GM10248 (cell line): ENCODE measurements at regions not wholly inside any gene's neighbourhood (a gene's known extent, or its start where the extent isn't known, plus 50 kb on each side); places are given as distances from the start of the nearest gene placed in this dataset.
A peak's percentile ranks its signal among the peaks of the same experiment; 100 is the strongest.

Experiments
- CTCF ChIA-PET: fragments of 300-600 bp; sonication (Branson Sonifier 250); formaldehyde crosslinking; extraction: SDS; loops from one replicate; lab custom pipeline; 2021; ENCODE audit warnings: antibody characterized with exemption; lab: Yijun Ruan, JAX
- POLR2A ChIA-PET: fragments of 350-650 bp; sonication (Branson Sonifier 250); formaldehyde crosslinking; extraction: SDS; loops from one replicate; lab custom pipeline; 2020; ENCODE audit warnings: antibody characterized with exemption; lab: Yijun Ruan, JAX
- DNase-seq: peaks from one replicate; pipeline ENCODE4 v3.0.0; 2012; ENCODE audit errors: extremely low spot score
- CTCF ChIP-seq: IDR thresholded peaks from 2 replicates; pipeline ENCODE4 v1.5.1; 2012; ENCODE audit warnings: mild to moderate bottlenecking, low read depth; ENCODE audit errors: extremely low read depth, missing control alignments, control extremely low read depth

- peak; percentile 87 for TF ChIP-seq CTCF
- POLR2A ChIA-PET, result no interaction called here
- CTCF ChIA-PET, result interaction anchor here (0.8 to 10.4 kb wide), 53 partner anchors 12 to 973 kb away, joined by 3 to 131 read pairs (median 5); partner anchors contain the start of genes AFF1, C4orf36, PTPN13 and SLC10A6
- peak; percentile 32 for DNase-seq
These were observed 95.9 kb upstream of the PTPN13 start for GRCh38 chr4:86497980-86498862.

- TF ChIP-seq CTCF, result no peak
- DNase-seq, result no peak
- ChIA-PET CTCF (interaction anchor here (0.8 to 10.4 kb wide), 52 partner anchors 11 to 973 kb away, joined by 3 to 131 read pairs (median 5); partner anchors contain the start of genes AFF1, C4orf36, PTPN13 and SLC10A6), POLR2A (no interaction called here)
These were observed 95.3 kb upstream of the PTPN13 start for GRCh38 chr4:86498863-86499166.

- ChIA-PET CTCF (interaction anchor here (0.5 to 10.4 kb wide), 10 partner anchors 9 to 403 kb away, joined by 3 to 131 read pairs (median 29); partner anchors contain the start of genes C4orf36 and PTPN13), POLR2A (no interaction called here)
- DNase-seq, result no peak
- TF ChIP-seq CTCF, result no peak
These were observed 93.6 kb upstream of the PTPN13 start for GRCh38 chr4:86500527-86500926.

GRCh38 chr4:86502081-86502480 is 92.0 kb upstream of the PTPN13 start:
- no peak for DNase-seq
- CTCF ChIA-PET, result interaction anchor here (0.6 to 10.4 kb wide), 3 partner anchors 12 to 389 kb away, joined by 3 to 131 read pairs (median 112); partner anchors contain the start of gene C4orf36
- POLR2A ChIA-PET, result no interaction called here
- TF ChIP-seq CTCF, result no peak

- no peak for DNase-seq
- POLR2A ChIA-PET, result no interaction called here
- CTCF ChIA-PET, result interaction anchor here (2.0 to 11.1 kb wide), 2 partner anchors 9 to 381 kb away, joined by 5 to 109 read pairs; no protein-coding TSS in a partner anchor
- no peak for TF ChIP-seq CTCF
These were observed 87.5 kb upstream of the PTPN13 start for GRCh38 chr4:86506591-86506990.

- DNase-seq, result no peak
- ChIA-PET CTCF (interaction anchor here (2.8 to 11.1 kb wide), 2 partner anchors 10 to 13 kb away, joined by 14 to 109 read pairs; no protein-coding TSS in a partner anchor), POLR2A (no interaction called here)
- TF ChIP-seq CTCF, result no peak
These were observed 85.7 kb upstream of the PTPN13 start for GRCh38 chr4:86508436-86508835.
